Heart left ventricle (tissue), 13 donors: ENCODE measurements at regions not wholly inside any gene's neighbourhood (a gene's known extent, or its start where the extent isn't known, plus 50 kb on each side); places are given as distances from the start of the nearest gene placed in this dataset.

Experiments used
- CTCF ChIP-seq, 12 donors: fragments of 200-600 bp; sonication (generic) in 4 of 12; IDR thresholded peaks; one replicate each; pipeline versions ENCODE4 v1.5.0 to v1.8.0; 2018 to 2022; ENCODE audit warnings: antibody characterized with exemption in 12 of 12, mild to moderate bottlenecking in 5 of 12
- POLR2A ChIP-seq, 2 donors: fragments of 450-650 bp; IDR thresholded peaks; one replicate each; pipeline ENCODE4 v1.6.1; 2017; ENCODE audit warnings: antibody characterized with exemption in 2 of 2, mild to moderate bottlenecking in 2 of 2, moderate library complexity in 2 of 2
- donor health status: ischemic (EF 13 %, LVEDD 7.1; RV severe dilation, severe dysfunction).
- donor health status: DM: no; HTN: yes; CAD: no.
- donor health status: DM: no; HTN: no; CAD: no.
- donor health status: ischemic (EF 25% LVEDD 6.9; RV normal size, moderate dysfunction).
- donor health status: ischemic (EF 25% LVEDD 5.7; RV mildly dilated, moderate dysfunction).
- donor health status: ischemic (EF 35%, LVEDD 5.7; RV mildly dilated, moderate dysfunction).
- donor health status: nonischemic (EF 11% LVEDD 7.7; RV severe dilation, severe dysfunction).
- donor health status: DM: yes; HTN: yes; CAD: no.
- donor health status: PGD.
- donor health status: ischemic (EF 29% LVEDD 5.4; RV normal size, mild dysfunction).
- donor health status: nonischemic (EF 23%, LVEDD 6.1; RV moderate dilation, normal function).

GRCh38 chr13:79222427-79223205 is 183.4 kb downstream of the RBM26 start:
- no peak for TF ChIP-seq CTCF (IDR thresholded peaks at IDR 0.05)
- TF ChIP-seq POLR2A (IDR thresholded peaks at IDR 0.05) = no peak
